ENCODE measurements at regions not wholly inside any gene's neighbourhood (a gene's known extent, or its start where the extent isn't known, plus 50 kb on each side); places are given as distances from the start of the nearest gene placed in this dataset.

GRCh38 chr11:71103266-71103665 lies 149.1 kb downstream of the SHANK2 start:
- TF ChIP-seq, protein P1, sequence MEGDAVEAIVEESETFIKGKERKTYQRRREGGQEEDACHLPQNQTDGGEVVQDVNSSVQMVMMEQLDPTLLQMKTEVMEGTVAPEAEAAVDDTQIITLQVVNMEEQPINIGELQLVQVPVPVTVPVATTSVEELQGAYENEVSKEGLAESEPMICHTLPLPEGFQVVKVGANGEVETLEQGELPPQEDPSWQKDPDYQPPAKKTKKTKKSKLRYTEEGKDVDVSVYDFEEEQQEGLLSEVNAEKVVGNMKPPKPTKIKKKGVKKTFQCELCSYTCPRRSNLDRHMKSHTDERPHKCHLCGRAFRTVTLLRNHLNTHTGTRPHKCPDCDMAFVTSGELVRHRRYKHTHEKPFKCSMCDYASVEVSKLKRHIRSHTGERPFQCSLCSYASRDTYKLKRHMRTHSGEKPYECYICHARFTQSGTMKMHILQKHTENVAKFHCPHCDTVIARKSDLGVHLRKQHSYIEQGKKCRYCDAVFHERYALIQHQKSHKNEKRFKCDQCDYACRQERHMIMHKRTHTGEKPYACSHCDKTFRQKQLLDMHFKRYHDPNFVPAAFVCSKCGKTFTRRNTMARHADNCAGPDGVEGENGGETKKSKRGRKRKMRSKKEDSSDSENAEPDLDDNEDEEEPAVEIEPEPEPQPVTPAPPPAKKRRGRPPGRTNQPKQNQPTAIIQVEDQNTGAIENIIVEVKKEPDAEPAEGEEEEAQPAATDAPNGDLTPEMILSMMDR (IDR thresholded peaks at IDR 0.05): no peak
- TF ChIP-seq EZH2phosphoT487 (IDR thresholded peaks at IDR 0.05): no peak
